ENCODE measurements at regions not wholly inside any gene's neighbourhood (a gene's known extent, or its start where the extent isn't known, plus 50 kb on each side); places are given as distances from the start of the nearest gene placed in this dataset.

- no peak for TF ChIP-seq CTCF (IDR thresholded peaks at IDR 0.05)
- no peak for TF ChIP-seq ZFX (IDR thresholded peaks at IDR 0.05; ENCODE audit: borderline replicate concordance)
Observed at GRCh38 chr1:58075188-58075578, 471.3 kb downstream of the OMA1 start.

Measured in 22Rv1 (cell line).